NCI-H69 (cell line): ENCODE measurements at regions not wholly inside any gene's neighbourhood (a gene's known extent, or its start where the extent isn't known, plus 50 kb on each side); places are given as distances from the start of the nearest gene placed in this dataset.
"Not testable (repeated sequence)": the region's sequence is repeated elsewhere in the genome, so short reads cannot be mapped to it uniquely, and the experiment has no call there.

Experiments used
- DNase-seq: peaks from one replicate; lab custom pipeline; 2025; lab: John Stamatoyannopoulos, UW

DNA sequence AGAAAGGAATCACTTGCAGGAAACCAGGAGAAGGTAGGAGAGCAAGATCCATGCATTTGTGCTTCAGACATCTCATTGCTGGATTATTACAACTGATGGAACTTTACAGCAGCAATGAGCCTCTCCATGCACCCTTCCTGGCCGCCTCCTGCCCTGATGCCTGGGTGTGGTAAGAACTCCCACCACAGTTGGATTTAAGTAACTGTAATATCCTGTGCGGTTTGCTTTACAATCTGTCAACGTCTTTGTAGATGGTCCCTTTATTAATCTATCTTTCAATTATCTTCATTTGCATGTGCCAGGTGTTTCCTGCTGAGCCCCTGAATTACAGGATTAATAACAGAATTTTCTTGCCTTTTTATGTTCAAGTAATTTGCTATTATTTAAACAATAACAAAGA, 1300.5 kb upstream of the TMEM132C start:
- no peak for DNase-seq

DNA sequence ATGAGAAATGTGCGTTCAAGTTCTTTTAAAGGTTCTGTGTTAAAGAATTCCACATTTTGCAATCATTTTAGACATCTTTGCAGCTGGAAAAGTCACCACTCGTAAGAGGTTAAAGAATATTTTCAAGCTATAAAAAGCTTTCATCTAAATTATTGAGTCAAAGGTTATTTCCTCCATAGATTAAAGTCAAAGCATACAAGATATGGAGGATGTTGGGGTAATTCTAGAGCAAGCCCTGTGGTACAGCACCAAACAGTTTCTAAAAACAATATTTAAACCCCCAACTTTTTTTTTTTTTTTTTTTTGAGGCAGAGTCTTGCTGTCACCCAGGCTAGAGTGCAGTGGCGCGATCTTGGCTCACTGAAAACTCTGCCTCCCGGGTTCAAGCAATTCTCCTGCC, 1299.8 kb upstream of the TMEM132C start:
- DNase-seq = no peak

DNA sequence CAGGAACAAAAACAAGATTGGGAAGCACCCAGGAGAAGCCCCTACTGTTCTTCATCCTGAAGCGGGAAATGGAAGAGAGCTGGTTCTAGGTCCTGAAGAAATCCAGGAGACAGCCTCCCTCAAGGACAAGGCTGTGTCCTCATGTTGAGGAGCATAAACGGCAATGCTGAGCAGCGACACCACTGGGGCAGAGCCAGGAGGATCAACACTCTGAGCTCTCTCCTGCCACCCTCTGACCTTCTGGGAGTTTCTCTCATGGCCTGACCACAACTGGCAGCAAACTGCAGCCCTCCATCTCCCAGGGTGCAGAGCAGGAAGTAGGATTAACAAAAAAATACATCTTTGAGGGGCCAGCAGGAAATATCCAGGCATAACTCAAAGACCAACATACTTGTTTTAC, 1292.2 kb upstream of the TMEM132C start:
- DNase-seq = no peak

DNA sequence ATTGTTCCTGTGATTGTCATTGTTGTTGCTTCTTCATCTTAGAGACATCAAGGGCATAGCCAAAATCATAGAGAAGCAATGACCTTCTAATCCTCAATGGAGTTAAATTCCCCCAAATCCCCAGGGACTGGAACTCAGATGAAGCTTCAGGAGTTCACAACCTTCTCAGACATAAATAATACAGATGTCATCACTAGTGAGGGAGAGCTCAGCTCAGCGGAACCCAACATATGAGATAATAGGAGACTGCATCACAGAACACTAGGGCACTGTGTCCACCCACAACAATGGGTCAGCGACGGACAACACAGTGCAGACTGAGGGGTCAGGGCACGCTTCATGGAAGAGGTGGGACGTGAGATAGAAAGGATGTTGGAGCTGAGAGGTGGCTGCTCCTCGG, 1290.4 kb upstream of the TMEM132C start:
- DNase-seq = no peak

DNA sequence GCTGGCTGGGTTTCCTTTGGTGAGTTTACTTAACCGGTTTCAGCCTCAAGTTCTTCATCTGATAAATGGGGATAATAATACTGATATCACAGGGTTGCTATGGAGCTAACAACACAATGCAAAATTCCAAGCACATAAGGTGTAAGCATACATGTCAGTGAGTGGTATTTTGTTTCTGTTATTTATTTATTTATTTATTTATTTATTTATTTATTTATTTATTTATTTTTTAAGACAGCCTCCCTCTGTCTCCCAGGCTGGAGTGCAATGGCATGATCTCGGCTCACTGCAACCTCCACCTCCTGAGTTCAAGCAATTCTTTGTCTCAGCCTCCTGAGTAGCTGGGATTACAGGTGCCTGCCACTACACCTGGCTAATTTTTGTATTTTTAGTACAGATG, 1287.4 kb upstream of the TMEM132C start:
- DNase-seq = not testable (repeated sequence)

DNA sequence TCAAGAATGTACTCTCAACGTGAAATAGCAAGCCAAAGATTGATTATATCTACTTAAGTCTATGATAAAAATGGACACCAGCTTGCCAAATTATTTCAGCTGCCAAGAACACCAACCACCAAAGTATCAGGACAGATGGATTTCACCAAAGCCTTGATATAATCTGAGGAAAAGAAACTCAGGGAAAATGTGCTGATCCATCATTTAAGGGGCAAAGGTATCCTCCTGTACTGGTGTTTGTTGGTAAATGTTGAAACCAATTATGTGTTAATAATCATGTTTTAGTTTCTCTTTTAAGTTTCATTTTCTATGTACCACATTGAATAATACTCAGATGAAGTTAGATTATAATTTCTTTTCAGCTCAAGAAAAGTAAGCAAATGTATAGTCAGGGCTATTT, 1284.3 kb upstream of the TMEM132C start:
- DNase-seq = no peak

DNA sequence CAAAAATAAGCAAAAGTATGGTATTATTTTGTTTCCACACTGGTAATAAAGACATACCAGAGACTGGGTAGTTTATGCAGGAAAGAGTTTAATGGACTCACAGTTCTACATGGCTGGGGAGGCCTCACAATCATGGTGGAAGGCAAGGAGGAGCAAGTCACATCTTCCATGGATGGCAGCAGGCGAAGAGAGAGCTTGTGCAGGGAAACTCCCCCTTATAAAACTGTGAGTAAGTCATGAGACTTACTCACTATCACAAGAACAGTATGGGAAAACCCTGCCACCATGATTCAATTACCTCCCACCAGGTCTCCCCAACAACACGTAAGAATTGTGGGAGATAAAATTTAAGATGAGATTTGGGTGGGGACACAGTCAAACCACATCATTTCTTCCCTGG, 1283.2 kb upstream of the TMEM132C start:
- not testable (repeated sequence) for DNase-seq

DNA sequence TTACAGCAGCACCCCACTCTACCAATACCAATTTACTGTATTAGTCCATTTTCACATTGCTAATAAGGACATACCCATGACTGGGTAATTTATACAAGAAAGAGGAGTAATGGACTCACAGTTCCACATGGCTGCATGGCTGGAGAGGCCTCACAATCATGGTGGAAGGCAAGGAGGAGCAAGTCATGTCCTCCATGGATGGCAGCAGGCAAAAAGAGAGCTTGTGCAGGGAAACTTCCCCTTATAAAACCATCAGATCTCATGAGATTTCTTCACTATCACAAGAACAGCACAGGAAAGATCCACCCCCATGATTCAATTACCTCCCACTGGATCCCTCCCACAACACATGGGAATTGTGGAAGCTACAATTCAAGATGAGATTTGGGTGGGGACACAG, 1281.3 kb upstream of the TMEM132C start:
- not testable (repeated sequence) for DNase-seq

DNA sequence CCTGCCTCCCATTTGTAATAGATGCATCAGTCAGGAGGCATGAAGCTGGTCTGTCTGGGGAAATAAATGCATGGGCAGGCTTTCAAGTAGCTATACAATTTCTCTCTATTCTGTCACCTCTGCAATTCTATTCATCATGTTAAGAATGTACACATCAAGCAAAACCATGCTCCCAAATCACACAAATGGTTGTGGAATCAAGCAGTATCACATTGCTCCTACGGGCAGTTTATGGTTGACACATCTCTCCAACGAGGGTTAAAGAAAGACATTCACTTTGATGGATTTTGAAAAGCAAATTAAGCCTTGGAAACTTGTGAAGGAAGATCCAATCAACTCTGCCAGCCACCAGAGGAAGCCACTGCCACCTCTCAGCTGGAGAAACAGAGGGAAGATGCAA, 1277.4 kb upstream of the TMEM132C start:
- no peak for DNase-seq

DNA sequence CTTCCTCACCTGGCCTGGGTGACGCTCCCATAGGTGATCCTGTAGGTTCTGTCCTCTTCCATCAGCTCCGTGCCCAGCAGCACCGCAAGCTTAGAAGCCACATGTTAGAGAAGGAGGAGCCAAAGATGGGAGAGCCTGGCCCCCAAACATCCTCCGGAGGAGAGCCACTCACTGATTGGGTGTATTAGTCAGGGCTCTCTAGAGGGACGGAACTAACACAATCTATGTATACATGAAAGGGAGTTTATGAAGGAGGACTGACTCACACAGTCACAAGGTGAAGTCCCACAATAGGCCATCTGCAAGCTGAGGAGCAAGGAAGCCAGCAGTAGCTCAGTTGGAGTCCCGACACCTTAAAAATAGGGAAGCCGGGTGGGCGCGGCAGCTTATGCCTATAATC, 1273.1 kb upstream of the TMEM132C start:
- no peak for DNase-seq

DNA sequence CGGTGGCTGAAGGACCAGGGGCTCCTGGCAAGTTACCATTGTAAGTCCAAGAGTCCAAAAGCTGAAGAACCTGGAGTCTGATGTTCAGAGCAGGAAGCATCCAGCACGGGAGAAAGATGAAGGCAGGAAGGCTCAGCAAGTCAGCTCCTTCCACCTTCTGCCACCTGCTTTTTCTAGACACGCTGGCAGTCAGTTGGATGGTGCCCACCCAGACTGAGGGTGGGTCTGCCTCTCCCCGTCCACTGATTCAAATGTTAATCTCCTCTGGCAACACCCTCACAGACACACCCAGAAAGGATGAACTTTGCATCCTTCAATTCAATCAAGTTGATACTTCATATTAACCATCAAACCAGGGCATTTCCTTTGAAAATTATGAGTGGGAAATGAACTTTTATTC, 1272.4 kb upstream of the TMEM132C start:
- no peak for DNase-seq

DNA sequence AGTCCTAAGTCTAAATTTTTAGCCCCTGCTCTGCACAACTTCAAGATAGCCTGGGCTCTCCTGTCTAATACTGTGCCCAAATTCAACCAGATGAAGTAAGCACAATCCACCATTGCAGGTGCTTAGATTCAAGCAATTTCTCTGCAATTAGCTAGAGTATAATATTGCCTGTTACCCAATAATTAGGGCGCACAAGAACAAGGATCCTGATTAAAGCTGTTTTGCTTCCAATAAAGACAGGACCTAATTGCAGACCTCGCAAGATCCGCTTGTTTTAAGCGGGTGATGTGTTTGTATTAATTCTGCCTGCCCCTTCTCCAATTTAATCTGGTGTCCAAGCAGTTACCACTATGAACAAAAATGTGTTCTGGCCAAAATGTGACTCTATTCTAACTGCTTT, 1268.9 kb upstream of the TMEM132C start:
- no peak for DNase-seq

DNA sequence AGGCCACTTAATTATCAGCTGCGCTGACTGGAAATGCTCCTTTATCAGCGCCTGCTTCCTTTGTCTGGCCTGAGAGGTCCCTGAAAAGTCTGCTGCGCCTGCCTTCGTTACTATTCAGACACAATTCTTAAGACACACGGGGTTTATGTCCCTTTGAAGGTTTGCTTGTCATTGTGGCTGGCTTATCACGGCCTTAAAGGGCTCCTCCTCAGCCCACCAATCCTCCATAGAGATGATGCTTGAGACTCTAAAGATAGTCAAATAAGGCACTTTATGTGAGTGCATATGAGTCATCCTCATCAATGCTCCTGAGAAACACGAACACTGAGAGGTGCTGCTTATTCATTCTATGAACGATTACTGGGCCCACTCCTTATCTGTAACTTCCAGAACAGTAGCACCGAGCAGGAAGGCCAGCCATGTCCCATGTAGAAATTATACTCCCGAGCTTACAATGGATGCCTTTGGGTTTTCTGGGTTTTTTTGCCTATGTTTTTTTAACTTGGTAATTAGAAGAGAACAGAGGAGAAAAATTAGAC, 1268.2 kb upstream of the TMEM132C start:
- DNase-seq = no peak

DNA sequence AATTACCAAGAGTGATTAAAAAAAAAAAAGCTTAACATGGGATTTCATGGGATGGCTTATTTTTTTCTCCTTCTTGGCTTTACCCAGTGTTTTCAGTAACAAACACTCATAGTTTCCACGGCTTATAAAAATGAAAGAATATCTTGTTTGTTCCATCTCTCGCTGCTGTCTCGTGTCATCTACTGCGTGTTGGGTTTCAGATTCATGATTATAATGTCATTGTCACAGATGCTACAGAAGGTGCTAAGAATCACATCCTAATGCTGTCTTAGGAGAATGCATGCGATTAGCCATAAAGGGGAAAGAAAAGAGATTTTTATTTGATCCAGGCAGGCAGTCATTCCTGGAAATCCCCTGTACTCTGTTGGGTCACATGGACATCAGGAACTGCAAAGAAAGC, 1267.6 kb upstream of the TMEM132C start:
- DNase-seq = no peak

DNA sequence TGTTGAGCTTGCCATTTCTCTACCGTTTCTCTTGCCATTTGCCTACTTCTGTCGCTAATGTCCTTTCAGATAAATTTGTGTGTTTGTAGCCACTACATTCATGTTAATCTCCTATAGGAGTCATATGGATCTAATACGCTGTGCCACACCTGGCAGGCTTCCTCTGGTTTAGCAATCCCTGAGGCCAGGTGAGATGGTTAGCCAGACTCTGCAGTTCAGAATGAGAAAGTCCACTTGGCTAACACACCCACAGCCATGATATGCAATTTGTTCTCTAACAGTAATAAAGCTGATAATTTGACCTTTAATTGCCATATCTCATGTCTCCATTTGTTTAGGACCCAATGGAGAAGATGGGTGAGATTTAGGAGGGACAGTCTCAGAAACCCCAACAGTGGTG, 1261.6 kb upstream of the TMEM132C start:
- no peak for DNase-seq

DNA sequence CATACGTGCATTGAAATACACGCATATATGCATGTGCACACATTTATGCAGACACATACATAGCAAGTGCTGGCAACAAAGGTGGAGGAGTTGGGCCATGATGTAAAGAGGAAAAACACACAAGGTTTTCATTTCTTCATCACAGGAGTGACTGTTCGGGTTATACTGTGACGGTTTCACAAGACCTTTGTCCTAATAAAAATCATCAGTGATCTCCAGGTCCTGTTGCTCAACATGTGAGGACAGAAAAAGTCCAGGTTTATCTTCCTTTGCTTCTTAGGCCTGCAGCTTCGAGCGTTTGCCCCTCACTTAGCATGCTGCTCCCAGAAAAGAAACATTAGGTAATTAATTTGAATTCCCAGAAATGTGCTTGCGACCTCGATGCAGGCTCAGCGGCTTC, 1260.0 kb upstream of the TMEM132C start:
- no peak for DNase-seq

DNA sequence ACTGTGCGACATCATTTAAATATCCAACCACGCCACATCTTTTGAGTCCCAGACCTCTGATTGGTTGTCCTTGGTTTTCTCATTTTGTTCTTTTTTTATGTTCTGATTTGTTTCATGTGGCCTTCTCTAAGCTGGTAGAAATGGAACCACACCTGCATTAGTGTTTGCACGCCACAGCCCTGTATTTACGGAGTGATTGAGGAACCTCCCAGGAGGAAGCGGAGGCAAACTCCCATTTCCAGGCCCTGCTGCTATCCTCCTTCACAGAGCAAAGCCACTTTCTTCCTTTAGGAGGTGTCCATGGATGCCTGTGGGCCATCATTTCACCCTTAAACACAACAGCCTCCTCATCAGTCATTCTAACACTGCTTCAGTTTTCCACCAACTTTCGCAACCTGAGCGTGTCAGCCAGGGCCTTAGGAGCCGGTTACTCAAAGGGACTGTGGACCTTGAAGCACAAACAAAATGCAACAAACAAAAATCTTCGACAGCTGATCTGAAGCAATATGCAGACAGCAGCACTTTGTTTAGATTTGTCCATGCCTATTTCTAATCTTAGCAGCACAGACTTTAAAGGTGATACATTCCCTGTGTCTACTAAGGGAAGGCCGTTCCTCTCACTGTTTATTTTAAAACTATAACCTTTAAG, 1258.1 kb upstream of the TMEM132C start:
- DNase-seq = no peak

DNA sequence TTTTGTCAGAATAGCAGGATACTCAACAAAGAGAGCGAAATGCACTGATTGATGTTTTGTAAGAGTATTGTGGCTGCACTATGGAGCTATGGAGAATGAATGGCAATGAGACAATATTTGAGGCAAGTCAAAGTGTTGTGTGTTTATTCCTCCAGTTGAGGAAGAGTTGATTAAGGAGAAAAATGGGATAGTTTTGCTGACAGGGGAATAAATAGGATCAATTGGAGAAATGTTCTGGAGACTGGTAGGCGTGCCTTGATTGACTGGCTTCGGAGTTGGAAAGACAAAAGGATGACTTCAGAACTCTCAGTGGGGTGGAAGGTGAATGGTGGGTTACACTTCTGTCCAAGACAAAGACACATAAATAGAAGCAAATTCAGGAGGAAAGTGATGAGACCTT, 1254.9 kb upstream of the TMEM132C start:
- no peak for DNase-seq

DNA sequence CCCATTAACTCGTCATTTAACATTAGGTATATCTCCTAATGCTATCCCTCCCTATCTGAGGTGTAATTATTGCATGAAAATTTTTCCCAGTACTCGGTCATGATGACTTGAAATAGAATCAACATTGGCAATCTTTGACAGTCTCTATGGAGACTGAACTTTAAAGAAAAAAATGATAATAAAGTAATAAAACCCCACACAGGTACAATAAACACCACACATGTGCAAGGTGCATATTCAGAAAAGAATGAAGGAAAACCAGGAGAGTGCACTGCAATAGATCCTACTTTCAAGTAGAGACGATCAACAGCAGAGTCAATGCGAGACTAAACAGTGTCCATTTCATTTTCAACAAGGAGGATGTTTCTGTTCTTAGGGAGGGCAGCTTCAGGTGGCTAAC, 1253.8 kb upstream of the TMEM132C start:
- DNase-seq = no peak

DNA sequence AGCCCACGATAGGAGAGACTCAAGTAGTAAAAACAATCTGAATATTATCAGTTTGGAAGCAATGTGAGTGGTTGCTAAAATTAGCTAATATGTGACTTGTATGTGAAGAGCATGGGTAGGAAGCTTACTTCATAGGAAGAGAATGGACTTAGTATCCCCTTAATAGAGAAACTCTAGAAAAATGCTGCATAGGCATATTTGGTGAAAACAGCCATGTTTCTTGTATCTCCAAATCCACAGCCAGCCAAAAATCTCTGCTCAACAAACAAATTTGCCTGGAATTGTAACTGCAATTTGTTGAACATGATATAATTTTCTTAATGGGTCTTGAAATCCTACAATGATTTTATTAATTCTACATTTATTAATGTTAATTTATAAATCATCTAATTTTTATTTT, 1252.9 kb upstream of the TMEM132C start:
- DNase-seq = no peak

DNA sequence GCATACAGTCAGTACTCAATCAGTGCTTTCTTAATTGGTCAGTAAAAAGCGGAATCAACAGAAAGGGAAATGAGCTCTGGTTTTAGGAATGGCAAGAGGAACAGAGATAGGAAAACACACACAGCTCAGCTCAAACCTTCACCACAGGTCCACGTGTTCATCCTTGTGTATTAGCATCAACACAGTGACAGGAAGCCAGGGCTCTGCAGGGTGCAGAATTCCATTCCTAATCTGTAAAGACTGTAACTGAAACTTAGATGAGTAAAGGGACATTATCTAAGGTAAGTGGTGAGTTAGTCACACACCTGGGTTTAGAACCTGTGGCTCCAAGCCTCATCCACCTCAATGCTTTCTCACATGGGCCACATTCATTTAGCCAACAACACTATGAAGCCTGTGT, 1242.2 kb upstream of the TMEM132C start:
- DNase-seq = no peak

DNA sequence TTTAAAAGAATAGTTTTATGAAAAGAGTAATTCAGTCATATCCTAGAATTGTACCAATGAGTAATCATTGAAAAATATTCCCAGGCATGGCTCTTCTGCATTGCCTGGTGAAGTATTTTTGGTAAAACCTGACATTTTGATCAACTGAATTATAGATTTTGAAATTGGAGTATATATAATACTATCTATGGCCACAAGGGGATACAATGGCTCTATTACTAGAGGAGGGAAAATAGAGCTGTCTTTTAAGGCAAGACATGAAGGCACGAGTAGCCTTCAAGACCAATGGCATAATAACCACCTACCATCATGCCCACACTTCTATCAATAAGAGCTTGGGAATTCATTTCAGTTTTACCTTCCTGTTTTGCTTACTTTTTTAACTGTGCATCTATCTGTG, 1241.4 kb upstream of the TMEM132C start:
- DNase-seq = no peak

DNA sequence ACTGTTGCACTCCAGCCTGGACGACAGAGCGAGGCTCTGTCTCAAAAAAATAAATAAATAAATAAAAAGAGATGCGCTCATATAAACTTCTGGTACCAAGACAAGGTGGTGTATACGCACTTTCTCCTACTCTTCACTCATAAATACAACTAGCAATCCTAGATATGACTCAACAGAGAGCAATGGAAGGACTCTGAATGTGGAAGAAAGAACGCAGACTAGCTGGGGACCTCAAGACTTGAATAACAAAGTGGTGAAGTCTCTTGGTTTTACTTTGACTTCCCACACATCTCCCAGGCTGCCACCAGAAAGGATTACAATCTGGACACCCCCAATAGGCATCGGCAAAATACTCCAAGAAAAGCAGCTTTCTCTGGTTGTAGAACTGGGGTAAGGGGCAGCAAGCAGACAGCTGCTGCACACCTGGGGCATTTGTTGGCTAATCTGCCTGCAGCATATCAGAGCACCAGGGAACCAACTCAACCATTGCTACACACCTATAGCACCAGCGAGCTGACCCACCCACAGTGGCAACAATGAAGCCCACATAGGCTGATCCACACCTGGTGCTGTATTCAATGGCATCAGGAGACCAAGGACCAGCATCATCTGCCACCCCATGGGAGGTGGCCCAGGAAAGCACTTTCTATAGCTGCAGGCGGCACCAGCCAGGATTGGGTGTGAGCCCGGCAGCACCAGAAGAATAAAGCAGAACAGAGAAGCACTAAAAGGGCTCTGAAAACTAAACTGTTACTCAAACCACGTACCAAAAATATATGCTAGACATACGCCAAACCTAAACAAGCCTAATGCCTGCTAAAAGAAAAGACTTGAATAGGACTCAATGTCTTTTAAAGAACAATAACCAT, 1231.7 kb upstream of the TMEM132C start:
- DNase-seq = no peak

DNA sequence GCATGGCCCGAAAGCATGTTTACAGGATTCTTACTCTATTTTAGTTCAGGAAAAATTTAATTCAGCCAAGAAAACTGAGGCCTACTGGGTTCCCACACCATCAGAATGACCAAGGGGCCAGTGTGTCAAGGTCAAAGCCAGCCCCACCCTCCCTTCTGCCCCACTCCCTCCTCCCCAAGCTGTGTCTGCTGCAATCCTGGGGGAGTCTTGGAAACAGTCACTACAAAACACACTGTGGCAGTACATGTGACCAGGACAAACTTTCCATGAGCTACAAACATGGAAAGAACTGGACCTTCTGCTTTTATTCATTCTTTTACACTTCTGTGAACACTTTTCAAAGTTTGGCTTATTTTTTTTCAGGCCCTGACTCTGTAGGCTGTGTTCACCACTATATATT, 1228.8 kb upstream of the TMEM132C start:
- no peak for DNase-seq
